K562 (cell line): ENCODE measurements at regions not wholly inside any gene's neighbourhood (a gene's known extent, or its start where the extent isn't known, plus 50 kb on each side); places are given as distances from the start of the nearest gene placed in this dataset.

Experiments
- CBX5 ChIP-seq: IDR thresholded peaks from 2 replicates; pipeline ENCODE4 v1.6.1; 2014; ENCODE audit warnings: low read depth, borderline replicate concordance
- CGGBP1 ChIP-seq: fragments of 250-450 bp; sonication (Bioruptor Pico); IDR thresholded peaks from 2 replicates; pipeline ENCODE4 v1.9.0; 2021; ENCODE audit warnings: mild to moderate bottlenecking
- CREB3 ChIP-seq: fragments of 450-650 bp; conservative IDR thresholded peaks from 2 replicates; pipeline ENCODE4 v1.6.1; 2016; ENCODE audit warnings: missing genetic modification characterization, low read depth, mild to moderate bottlenecking, missing compliant biosample characterization, moderate library complexity
- FOXJ3 ChIP-seq: sonication (generic); formaldehyde crosslinking; IDR thresholded peaks from 2 replicates; pipeline ENCODE4 v1.4.0; 2020; ENCODE audit warnings: mild to moderate bottlenecking, missing genetic modification reagents
- KHSRP ChIP-seq: fragments of 450-650 bp; IDR thresholded peaks from 2 replicates; pipeline ENCODE4 v1.6.1; 2017
- MCM2 ChIP-seq: fragments of 450-650 bp; IDR thresholded peaks from 2 replicates; pipeline ENCODE4 v1.6.1; 2017; ENCODE audit warnings: low read depth, mild to moderate bottlenecking
- POLR2AphosphoS5 ChIP-seq: IDR thresholded peaks from 2 replicates; pipeline ENCODE4 v1.6.1; 2011; ENCODE audit warnings: mild to moderate bottlenecking, low read depth, low read length, moderate library complexity; ENCODE audit not compliant: control insufficient read depth, insufficient read depth
- POLR2B ChIP-seq: fragments of 450-650 bp; IDR thresholded peaks from 2 replicates; pipeline ENCODE4 v1.6.1; 2018; ENCODE audit warnings: low read depth; ENCODE audit not compliant: partially characterized antibody
- POLR2G ChIP-seq: fragments of 200-400 bp; formaldehyde crosslinking; IDR thresholded peaks from 2 replicates; pipeline ENCODE4 v1.6.1; 2017; ENCODE audit warnings: low read depth, mild to moderate bottlenecking, antibody characterized with exemption, low read length, moderate library complexity
- RBBP5 ChIP-seq: fragments of 200-600 bp; sonication (generic); IDR thresholded peaks from 2 replicates; pipeline ENCODE4 v1.6.1; 2012; ENCODE audit warnings: borderline replicate concordance, mild to moderate bottlenecking, low read length, control low read depth, inconsistent platforms; ENCODE audit not compliant: insufficient read depth, poor library complexity, severe bottlenecking
- RBM14 ChIP-seq: fragments of 200-400 bp; formaldehyde crosslinking; IDR thresholded peaks from 2 replicates; pipeline ENCODE4 v1.6.1; 2018; ENCODE audit warnings: low read depth, mild to moderate bottlenecking, low read length, moderate library complexity, borderline replicate concordance; ENCODE audit not compliant: insufficient read depth
- SIN3B ChIP-seq: fragments of 450-650 bp; IDR thresholded peaks from 2 replicates; pipeline ENCODE4 v1.6.1; 2017; ENCODE audit warnings: low read depth, mild to moderate bottlenecking, moderate library complexity
- TEAD2 ChIP-seq: fragments of 450-650 bp; IDR thresholded peaks from 2 replicates; pipeline ENCODE4 v1.6.1; 2016; ENCODE audit warnings: missing genetic modification characterization, control low read depth, missing compliant biosample characterization
- ZFX ChIP-seq: sonication (generic); formaldehyde crosslinking; IDR thresholded peaks from 2 replicates; pipeline ENCODE4 v1.8.0; 2022; ENCODE audit warnings: mild to moderate bottlenecking, missing genetic modification reagents, moderate library complexity
- ZNF408 ChIP-seq: fragments of 250-450 bp; sonication (Bioruptor Pico); IDR thresholded peaks from 2 replicates; pipeline ENCODE4 v1.4.0; 2020; ENCODE audit warnings: low read depth, mild to moderate bottlenecking, moderate library complexity
- TF ChIP-seq, protein P1 (sequence below): fragments of 250-450 bp; sonication (Bioruptor Pico); IDR thresholded peaks from 2 replicates; pipeline ENCODE4 v1.8.0; 2022; ENCODE audit warnings: moderate library complexity, mild to moderate bottlenecking, inconsistent platforms
- TF ChIP-seq, protein P2 (sequence below): fragments of 250-450 bp; sonication (Bioruptor Pico); IDR thresholded peaks from 2 replicates; pipeline ENCODE4 v1.6.1; 2021; ENCODE audit warnings: mild to moderate bottlenecking
- TF ChIP-seq, protein P3 (sequence below), 2 experiments: IDR thresholded peaks; 2 replicates each; pipeline ENCODE4 v1.6.1; 2012; ENCODE audit warnings: improper control_type of control experiment in 2 of 2, low read depth in 2 of 2, low read length in 2 of 2, borderline replicate concordance in 1 of 2
- TF ChIP-seq, protein P4 (sequence below): fragments of 150-350 bp; conservative IDR thresholded peaks from 2 replicates; pipeline ENCODE4 v1.6.1; 2014; ENCODE audit warnings: low read length

- TF ChIP-seq, protein P1, sequence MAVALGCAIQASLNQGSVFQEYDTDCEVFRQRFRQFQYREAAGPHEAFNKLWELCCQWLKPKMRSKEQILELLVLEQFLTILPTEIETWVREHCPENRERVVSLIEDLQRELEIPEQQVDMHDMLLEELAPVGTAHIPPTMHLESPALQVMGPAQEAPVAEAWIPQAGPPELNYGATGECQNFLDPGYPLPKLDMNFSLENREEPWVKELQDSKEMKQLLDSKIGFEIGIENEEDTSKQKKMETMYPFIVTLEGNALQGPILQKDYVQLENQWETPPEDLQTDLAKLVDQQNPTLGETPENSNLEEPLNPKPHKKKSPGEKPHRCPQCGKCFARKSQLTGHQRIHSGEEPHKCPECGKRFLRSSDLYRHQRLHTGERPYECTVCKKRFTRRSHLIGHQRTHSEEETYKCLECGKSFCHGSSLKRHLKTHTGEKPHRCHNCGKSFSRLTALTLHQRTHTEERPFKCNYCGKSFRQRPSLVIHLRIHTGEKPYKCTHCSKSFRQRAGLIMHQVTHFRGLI: no peak
- TF ChIP-seq MCM2 (no peak), FOXJ3 (CRISPR knock-in tag) (no peak), POLR2G (0 out of 2 replicates have a peak, but pooled peaks have one; percentile 18), POLR2B (peak; percentile 6), KHSRP (0 out of 2 replicates have a peak, but pooled peaks have one; percentile 23), ZFX (CRISPR knock-in tag) (peak; percentile 38; the same call in 1 of the 2 replicates), POLR2AphosphoS5 (no peak), SIN3B (no peak), CGGBP1 (CRISPR knock-in tag) (no peak), ZNF408 (no peak), RBBP5 (no peak), RBM14 (no peak), CBX5 (no peak), TEAD2 (tag) (no peak), CREB3 (tag) (0 out of 2 replicates have a peak, but pooled peaks have one; percentile 20)
- TF ChIP-seq, protein P2, sequence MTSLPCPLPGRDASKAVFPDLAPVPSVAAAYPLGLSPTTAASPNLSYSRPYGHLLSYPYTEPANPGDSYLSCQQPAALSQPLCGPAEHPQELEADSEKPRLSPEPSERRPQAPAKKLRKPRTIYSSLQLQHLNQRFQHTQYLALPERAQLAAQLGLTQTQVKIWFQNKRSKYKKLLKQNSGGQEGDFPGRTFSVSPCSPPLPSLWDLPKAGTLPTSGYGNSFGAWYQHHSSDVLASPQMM (CRISPR knock-in tag): no peak
- TF ChIP-seq, protein P3, sequence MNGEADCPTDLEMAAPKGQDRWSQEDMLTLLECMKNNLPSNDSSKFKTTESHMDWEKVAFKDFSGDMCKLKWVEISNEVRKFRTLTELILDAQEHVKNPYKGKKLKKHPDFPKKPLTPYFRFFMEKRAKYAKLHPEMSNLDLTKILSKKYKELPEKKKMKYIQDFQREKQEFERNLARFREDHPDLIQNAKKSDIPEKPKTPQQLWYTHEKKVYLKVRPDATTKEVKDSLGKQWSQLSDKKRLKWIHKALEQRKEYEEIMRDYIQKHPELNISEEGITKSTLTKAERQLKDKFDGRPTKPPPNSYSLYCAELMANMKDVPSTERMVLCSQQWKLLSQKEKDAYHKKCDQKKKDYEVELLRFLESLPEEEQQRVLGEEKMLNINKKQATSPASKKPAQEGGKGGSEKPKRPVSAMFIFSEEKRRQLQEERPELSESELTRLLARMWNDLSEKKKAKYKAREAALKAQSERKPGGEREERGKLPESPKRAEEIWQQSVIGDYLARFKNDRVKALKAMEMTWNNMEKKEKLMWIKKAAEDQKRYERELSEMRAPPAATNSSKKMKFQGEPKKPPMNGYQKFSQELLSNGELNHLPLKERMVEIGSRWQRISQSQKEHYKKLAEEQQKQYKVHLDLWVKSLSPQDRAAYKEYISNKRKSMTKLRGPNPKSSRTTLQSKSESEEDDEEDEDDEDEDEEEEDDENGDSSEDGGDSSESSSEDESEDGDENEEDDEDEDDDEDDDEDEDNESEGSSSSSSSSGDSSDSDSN (IDR thresholded peaks at IDR 0.05; ENCODE audit: borderline replicate concordance in 1 of 2, low read depth in 2 of 2, low read length in 2 of 2): peak in 1 of 2 experiments; percentile 20; a peak in 1 of 4 replicates
- TF ChIP-seq, protein P4, sequence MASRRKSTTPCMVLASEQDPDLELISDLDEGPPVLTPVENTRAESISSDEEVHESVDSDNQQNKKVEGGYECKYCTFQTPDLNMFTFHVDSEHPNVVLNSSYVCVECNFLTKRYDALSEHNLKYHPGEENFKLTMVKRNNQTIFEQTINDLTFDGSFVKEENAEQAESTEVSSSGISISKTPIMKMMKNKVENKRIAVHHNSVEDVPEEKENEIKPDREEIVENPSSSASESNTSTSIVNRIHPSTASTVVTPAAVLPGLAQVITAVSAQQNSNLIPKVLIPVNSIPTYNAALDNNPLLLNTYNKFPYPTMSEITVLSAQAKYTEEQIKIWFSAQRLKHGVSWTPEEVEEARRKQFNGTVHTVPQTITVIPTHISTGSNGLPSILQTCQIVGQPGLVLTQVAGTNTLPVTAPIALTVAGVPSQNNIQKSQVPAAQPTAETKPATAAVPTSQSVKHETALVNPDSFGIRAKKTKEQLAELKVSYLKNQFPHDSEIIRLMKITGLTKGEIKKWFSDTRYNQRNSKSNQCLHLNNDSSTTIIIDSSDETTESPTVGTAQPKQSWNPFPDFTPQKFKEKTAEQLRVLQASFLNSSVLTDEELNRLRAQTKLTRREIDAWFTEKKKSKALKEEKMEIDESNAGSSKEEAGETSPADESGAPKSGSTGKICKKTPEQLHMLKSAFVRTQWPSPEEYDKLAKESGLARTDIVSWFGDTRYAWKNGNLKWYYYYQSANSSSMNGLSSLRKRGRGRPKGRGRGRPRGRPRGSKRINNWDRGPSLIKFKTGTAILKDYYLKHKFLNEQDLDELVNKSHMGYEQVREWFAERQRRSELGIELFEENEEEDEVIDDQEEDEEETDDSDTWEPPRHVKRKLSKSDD: no peak
Observed at GRCh38 chr6:27544612-27545260, 71.8 kb upstream of the ZNF184 start (continued).
